ENCODE measurements at regions not wholly inside any gene's neighbourhood (a gene's known extent, or its start where the extent isn't known, plus 50 kb on each side); places are given as distances from the start of the nearest gene placed in this dataset.

DNA sequence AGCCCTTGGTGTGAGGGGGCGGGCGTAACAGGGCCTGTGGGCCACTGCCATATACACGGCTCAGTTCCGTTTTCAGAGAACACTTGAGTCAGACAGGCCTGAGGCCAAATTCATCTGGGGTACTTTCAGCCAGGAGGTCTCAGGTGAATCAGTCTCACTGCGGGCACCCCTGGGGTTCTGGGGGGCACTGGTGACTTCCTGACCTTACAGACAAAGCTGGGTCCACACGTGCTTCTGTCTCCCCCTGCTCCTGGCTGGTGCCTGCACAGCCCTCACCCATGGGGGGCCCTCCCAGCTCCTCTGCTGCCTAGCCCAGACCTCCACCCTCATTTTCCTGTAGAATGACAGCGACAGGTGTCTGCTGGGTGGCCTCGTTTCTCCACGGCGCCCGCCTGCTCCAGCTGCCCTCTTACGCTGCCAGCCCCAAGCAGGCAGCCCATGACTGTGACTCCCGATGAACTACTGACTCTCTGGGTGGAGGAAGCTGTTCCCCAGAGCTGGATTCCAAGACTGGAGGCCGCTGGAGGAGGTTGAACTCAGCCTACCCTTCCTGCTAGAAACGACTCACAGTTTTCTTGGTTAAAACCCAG, 374.1 kb upstream of the IRX4 start:
- Histone ChIP-seq H3K9me2 (replicated peaks; ENCODE audit: insufficient read depth, low read length) (no peaks in the 10 kb centered on the region), H3K9ac (ENCODE audit: low read length) (no peak overlapping the region), H3K27ac (ENCODE audit: low read depth, low read length) (no peak overlapping the region), H3K36me3 (ENCODE audit: low read length) (no peaks in the 10 kb centered on the region), H3K79me2 (ENCODE audit: insufficient read depth, low read length) (no peaks in the 10 kb centered on the region), H3K27me3 (ENCODE audit: low read length) (no peaks in the 10 kb centered on the region), H3F3A (ENCODE audit: insufficient read depth) (no peaks in the 10 kb centered on the region), H4K20me1 (ENCODE audit: low read depth, low read length) (no peaks in the 10 kb centered on the region), H2AFZ (ENCODE audit: low read depth, low read length, severe bottlenecking) (no peak overlapping the region), H3K4me2 (ENCODE audit: low read depth, low read length, poor library complexity, severe bottlenecking) (no peak overlapping the region), H3K4me3 (ENCODE audit: insufficient read depth, low read length, poor library complexity, severe bottlenecking) (no peak overlapping the region), H3K9me3 (ENCODE audit: insufficient read depth, low read length) (no peaks in the 10 kb centered on the region)
- TF ChIP-seq, protein P1, sequence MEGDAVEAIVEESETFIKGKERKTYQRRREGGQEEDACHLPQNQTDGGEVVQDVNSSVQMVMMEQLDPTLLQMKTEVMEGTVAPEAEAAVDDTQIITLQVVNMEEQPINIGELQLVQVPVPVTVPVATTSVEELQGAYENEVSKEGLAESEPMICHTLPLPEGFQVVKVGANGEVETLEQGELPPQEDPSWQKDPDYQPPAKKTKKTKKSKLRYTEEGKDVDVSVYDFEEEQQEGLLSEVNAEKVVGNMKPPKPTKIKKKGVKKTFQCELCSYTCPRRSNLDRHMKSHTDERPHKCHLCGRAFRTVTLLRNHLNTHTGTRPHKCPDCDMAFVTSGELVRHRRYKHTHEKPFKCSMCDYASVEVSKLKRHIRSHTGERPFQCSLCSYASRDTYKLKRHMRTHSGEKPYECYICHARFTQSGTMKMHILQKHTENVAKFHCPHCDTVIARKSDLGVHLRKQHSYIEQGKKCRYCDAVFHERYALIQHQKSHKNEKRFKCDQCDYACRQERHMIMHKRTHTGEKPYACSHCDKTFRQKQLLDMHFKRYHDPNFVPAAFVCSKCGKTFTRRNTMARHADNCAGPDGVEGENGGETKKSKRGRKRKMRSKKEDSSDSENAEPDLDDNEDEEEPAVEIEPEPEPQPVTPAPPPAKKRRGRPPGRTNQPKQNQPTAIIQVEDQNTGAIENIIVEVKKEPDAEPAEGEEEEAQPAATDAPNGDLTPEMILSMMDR (IDR thresholded peaks at IDR 0.05; ENCODE audit: insufficient read depth, low read length, poor library complexity, severe bottlenecking), result no peak
- TF ChIP-seq EZH2phosphoT487 (conservative IDR thresholded peaks at IDR 0.05; ENCODE audit: low read length), result no peak

DNA sequence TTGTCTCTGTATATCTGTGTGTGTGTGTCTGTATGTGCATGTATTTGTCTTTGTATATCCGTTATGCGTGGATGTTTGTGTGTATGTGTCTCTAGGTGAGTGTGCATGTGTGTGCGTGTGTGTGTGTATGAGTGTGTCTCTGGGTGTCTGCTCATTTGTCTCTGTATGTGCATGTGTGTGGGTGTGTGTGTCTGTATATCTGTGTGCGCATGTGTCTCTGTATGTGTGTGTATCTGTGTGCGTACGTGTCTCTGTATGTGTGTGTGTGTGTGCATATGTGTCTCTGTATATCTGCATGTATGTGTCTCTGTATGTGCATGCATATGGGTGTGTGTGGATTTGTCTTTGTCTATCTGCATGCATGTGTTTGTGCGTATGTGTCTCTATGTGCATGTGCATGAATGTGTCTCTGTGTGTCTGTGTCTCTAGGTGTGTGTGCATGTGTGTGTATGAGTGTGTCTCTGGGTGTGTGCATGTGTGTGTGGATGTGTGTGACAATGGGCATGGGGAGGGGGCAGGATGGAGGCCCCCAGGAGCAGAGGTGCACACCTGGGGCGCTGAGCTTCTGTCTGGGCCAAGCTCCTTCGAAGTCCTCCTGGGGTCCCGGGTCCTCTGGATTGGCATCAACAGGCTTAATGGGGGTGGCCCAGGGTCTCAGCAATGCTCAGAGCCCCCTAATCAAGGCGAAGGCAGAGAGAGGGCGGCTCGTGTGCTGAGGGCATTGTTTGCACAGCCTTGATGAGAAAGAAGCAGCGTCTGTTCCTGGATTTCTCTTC, 373.4 kb upstream of the IRX4 start:
- H3K27me3 ChIP-seq (ENCODE audit: low read length), result no peaks in the 10 kb centered on the region
- no peak overlapping the region for H3K9ac ChIP-seq (ENCODE audit: low read length)
- H3F3A ChIP-seq (ENCODE audit: insufficient read depth), result no peaks in the 10 kb centered on the region
- no peaks in the 10 kb centered on the region for H3K9me2 ChIP-seq (replicated peaks; ENCODE audit: insufficient read depth, low read length)
- H2AFZ ChIP-seq (ENCODE audit: low read depth, low read length, severe bottlenecking), result no peak overlapping the region
- no peaks in the 10 kb centered on the region for H4K20me1 ChIP-seq (ENCODE audit: low read depth, low read length)
- TF ChIP-seq EZH2phosphoT487 (conservative IDR thresholded peaks at IDR 0.05; ENCODE audit: low read length), result no peak
- TF ChIP-seq, protein P1 (IDR thresholded peaks at IDR 0.05; ENCODE audit: insufficient read depth, low read length, poor library complexity, severe bottlenecking), result no peak
- no peak overlapping the region for H3K27ac ChIP-seq (ENCODE audit: low read depth, low read length)
- H3K9me3 ChIP-seq (ENCODE audit: insufficient read depth, low read length), result no peaks in the 10 kb centered on the region
- H3K4me3 ChIP-seq (ENCODE audit: insufficient read depth, low read length, poor library complexity, severe bottlenecking), result no peak overlapping the region
- H3K36me3 ChIP-seq (ENCODE audit: low read length), result no peaks in the 10 kb centered on the region
- H3K4me2 ChIP-seq (ENCODE audit: low read depth, low read length, poor library complexity, severe bottlenecking), result no peak overlapping the region
- no peaks in the 10 kb centered on the region for H3K79me2 ChIP-seq (ENCODE audit: insufficient read depth, low read length)

DNA sequence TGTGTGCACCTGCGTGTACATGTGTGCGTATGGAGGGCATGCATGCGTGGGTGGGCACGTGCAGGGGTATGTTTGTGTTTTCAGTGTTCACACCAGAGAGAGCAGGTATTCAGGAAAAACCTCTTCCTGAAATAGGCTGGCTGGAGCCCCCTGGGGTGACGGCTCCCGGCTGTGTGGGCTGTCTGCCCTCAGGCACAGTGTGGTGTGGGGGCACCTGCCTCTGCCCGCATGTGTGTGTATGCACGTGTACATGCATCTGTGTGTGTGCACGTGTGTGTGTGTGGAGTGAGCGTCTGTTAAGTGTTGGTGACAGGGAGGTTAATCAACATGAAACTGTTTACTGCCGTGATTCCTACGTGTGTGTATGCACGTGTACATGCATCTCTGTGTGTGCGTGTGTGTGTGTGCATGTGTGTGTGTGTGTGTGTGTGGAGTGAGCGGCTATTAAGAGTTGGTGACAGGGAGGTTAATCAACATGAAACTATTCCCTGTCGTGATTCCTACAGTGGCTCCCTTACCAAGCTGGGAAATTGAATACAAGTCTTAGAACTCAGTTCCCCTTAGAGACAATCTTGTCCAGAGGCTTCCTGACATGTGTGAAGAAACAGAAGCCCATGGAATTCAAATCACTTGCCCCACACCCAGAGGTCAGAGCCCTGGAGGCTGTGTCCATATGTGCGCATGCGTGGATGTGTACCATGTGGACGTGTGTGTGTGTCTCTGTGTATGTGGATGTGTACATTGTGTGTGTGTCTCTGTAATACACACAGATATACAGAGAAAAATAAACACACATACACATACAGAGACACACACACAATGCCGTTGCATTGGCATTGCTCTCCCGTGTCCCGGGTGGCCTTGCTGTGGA, 372.4 kb upstream of the IRX4 start:
- no peak overlapping the region for H2AFZ ChIP-seq (ENCODE audit: low read depth, low read length, severe bottlenecking)
- H3K4me2 ChIP-seq (ENCODE audit: low read depth, low read length, poor library complexity, severe bottlenecking), result no peak overlapping the region
- no peaks in the 10 kb centered on the region for H3K79me2 ChIP-seq (ENCODE audit: insufficient read depth, low read length)
- no peaks in the 10 kb centered on the region for H3F3A ChIP-seq (ENCODE audit: insufficient read depth)
- no peaks in the 10 kb centered on the region for H3K36me3 ChIP-seq (ENCODE audit: low read length)
- TF ChIP-seq EZH2phosphoT487 (conservative IDR thresholded peaks at IDR 0.05; ENCODE audit: low read length), result no peak
- TF ChIP-seq, protein P1 (IDR thresholded peaks at IDR 0.05; ENCODE audit: insufficient read depth, low read length, poor library complexity, severe bottlenecking), result no peak
- no peaks in the 10 kb centered on the region for H3K9me2 ChIP-seq (replicated peaks; ENCODE audit: insufficient read depth, low read length)
- no peaks in the 10 kb centered on the region for H3K27me3 ChIP-seq (ENCODE audit: low read length)
- no peak overlapping the region for H3K27ac ChIP-seq (ENCODE audit: low read depth, low read length)
- no peaks in the 10 kb centered on the region for H3K9me3 ChIP-seq (ENCODE audit: insufficient read depth, low read length)
- no peak overlapping the region for H3K9ac ChIP-seq (ENCODE audit: low read length)
- H3K4me3 ChIP-seq (ENCODE audit: insufficient read depth, low read length, poor library complexity, severe bottlenecking), result no peak overlapping the region
- H4K20me1 ChIP-seq (ENCODE audit: low read depth, low read length), result no peaks in the 10 kb centered on the region
